HL-60 (cell line): ENCODE measurements at regions not wholly inside any gene's neighbourhood (a gene's known extent, or its start where the extent isn't known, plus 50 kb on each side); places are given as distances from the start of the nearest gene placed in this dataset.

Experiments used
- POLR2AphosphoS5 ChIP-seq: IDR thresholded peaks from 2 replicates; pipeline ENCODE4 v1.6.1; 2012; ENCODE audit warnings: low read depth
- TF ChIP-seq, protein P1 (sequence below): IDR thresholded peaks from one replicate; pipeline ENCODE4 v1.5.1; 2011; ENCODE audit warnings: low read length, control low read depth, inconsistent platforms; ENCODE audit not compliant: insufficient read depth
- TF ChIP-seq, protein P2 (sequence below): IDR thresholded peaks from 2 replicates; pipeline ENCODE4 v1.6.1; 2012; ENCODE audit warnings: low read depth; ENCODE audit not compliant: insufficient replicate concordance

DNA sequence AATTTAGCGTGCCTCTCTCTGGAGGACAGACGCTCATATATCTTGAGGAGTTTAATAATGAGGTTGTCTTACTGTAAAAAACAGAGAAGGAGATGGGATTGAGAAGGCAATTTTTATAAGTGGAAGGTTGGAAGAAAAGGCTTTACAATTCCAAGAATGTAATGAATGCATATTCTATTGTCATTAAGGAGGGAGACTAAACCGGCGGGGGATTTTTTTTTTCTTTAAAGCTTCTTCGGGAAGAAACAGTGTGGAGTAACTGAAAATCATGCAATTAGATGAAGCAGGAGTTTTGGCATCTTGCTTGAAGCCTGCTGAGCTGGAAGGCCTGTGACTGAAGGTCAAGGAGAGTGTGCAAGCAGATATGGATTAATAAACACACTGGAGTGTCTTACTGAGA lies 124.4 kb downstream of the HRH4 start:
- TF ChIP-seq, protein P1, sequence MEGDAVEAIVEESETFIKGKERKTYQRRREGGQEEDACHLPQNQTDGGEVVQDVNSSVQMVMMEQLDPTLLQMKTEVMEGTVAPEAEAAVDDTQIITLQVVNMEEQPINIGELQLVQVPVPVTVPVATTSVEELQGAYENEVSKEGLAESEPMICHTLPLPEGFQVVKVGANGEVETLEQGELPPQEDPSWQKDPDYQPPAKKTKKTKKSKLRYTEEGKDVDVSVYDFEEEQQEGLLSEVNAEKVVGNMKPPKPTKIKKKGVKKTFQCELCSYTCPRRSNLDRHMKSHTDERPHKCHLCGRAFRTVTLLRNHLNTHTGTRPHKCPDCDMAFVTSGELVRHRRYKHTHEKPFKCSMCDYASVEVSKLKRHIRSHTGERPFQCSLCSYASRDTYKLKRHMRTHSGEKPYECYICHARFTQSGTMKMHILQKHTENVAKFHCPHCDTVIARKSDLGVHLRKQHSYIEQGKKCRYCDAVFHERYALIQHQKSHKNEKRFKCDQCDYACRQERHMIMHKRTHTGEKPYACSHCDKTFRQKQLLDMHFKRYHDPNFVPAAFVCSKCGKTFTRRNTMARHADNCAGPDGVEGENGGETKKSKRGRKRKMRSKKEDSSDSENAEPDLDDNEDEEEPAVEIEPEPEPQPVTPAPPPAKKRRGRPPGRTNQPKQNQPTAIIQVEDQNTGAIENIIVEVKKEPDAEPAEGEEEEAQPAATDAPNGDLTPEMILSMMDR = no peak
- no peak for TF ChIP-seq POLR2AphosphoS5
- TF ChIP-seq, protein P2, sequence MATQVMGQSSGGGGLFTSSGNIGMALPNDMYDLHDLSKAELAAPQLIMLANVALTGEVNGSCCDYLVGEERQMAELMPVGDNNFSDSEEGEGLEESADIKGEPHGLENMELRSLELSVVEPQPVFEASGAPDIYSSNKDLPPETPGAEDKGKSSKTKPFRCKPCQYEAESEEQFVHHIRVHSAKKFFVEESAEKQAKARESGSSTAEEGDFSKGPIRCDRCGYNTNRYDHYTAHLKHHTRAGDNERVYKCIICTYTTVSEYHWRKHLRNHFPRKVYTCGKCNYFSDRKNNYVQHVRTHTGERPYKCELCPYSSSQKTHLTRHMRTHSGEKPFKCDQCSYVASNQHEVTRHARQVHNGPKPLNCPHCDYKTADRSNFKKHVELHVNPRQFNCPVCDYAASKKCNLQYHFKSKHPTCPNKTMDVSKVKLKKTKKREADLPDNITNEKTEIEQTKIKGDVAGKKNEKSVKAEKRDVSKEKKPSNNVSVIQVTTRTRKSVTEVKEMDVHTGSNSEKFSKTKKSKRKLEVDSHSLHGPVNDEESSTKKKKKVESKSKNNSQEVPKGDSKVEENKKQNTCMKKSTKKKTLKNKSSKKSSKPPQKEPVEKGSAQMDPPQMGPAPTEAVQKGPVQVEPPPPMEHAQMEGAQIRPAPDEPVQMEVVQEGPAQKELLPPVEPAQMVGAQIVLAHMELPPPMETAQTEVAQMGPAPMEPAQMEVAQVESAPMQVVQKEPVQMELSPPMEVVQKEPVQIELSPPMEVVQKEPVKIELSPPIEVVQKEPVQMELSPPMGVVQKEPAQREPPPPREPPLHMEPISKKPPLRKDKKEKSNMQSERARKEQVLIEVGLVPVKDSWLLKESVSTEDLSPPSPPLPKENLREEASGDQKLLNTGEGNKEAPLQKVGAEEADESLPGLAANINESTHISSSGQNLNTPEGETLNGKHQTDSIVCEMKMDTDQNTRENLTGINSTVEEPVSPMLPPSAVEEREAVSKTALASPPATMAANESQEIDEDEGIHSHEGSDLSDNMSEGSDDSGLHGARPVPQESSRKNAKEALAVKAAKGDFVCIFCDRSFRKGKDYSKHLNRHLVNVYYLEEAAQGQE = no peak
